NOMO-1 treated with DMSO at 0.1 percent for 48 hours (cell line): ENCODE measurements at regions not wholly inside any gene's neighbourhood (a gene's known extent, or its start where the extent isn't known, plus 50 kb on each side); places are given as distances from the start of the nearest gene placed in this dataset.

Experiments
- DNase-seq: peaks from one replicate; lab custom pipeline; 2025; ENCODE audit not compliant: unreplicated experiment; lab: John Stamatoyannopoulos, UW

DNA sequence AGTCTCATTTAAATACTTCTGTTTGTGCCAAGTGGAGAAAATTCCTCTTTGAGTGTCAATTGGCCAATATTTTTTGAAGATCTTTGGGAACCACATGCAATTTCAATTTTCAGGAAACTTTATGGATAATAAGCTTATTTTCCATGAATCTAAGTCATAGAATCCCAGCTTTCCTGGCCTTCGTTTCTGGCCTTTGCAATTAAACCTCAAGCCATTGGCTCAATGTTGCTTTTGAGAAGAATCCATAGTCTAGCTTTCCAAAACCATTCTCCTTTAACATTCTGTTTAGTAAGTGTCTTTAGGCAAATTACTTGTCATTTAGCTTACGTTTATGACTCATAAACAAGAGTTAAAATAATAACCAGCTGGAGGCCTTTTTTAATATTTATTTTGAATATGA lies 145.0 kb upstream of the FTMT start:
- no peak for DNase-seq

DNA sequence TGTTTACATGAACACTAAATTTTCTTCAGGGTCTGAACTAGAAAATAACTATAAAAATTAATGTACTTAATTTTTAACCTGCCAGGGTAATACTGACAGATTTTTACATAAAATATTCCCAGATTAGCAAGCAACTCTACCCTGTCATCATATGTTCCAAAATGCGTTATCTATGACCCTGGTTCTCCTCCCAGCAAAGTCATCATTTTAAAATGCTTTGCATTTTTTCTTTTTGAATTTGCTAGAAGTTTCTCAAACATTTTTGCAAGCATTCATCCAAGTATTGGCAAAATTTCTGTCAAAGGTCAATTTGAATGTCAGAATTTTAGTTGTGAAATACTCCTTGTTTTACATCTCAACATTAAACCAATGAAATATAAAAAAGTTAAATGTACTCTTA lies 144.5 kb upstream of the FTMT start:
- no peak for DNase-seq

DNA sequence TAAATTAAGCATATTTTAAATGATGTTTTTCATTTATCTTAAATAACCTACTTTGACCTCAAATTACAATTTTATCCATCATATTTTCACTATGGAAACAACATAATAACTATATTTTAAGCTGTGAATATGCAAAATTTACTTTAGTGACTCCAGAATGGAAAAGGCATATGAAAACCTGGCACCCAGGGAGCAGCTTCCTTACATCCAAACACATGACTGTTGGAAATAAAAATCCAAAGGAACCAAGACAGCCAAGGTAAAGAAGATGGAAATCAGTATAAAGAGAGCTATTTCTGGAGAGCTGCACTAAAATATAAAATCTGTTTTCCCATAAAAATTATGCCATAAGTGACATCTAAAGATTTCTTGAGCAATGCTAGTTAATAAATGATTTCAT lies 140.3 kb upstream of the FTMT start:
- no peak for DNase-seq

DNA sequence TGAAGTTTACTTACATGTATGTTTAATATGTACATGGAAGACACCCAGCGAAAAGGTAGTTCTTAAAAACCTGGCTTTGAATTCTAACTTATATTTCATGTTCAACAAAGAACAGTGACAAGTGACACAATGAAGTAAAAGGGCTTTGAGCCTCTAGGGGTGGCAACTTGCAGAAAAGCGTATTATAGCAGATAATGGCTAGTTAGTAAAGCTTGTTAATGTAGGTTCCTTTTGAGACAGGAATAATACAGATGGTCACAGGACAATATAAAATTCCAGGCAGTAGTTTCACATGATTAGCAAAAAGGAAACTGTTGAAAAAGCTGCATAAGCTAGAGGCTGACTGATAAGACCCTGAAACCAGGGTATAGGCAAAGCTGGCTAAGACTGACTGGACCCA lies 132.4 kb upstream of the FTMT start:
- no peak for DNase-seq

DNA sequence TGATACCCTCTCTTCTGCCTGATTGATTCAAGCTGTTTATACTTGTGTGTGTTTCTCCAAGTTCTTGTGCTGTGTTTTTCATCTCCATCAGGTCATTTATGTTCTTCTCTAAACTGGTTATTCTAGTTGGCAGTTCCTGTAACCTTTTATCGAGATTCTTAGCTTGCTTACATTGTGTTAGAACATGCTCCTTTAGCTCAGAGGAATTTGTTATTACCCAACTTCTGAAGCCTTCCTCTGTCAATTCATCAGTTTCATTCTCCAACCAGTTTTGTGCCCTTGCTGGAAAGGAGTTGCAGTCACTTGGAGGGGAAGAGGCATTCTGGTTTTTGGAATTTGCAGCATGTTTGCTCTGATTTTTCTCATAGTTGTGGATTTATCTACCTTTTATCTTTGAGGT lies 126.2 kb upstream of the FTMT start:
- DNase-seq: no peak

DNA sequence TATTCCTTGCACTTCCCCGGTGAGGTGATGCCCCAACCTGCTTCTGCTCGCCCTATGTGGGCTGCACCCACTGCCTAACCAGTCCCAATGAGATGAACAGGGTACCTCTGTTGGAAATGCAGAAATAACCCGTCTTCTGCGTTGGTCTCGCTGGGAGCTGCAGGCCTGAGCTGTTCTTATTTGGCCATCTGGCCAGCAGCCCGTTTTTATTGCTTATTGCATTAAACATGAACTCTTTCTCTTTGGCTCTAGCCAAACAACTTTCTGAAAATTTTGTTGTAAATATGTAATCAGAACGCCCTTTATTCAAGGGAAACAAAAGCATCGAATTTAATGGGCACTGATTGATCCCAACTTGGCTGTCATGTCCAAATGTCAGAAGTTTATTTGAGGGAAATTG lies 124.7 kb upstream of the FTMT start:
- no peak for DNase-seq

DNA sequence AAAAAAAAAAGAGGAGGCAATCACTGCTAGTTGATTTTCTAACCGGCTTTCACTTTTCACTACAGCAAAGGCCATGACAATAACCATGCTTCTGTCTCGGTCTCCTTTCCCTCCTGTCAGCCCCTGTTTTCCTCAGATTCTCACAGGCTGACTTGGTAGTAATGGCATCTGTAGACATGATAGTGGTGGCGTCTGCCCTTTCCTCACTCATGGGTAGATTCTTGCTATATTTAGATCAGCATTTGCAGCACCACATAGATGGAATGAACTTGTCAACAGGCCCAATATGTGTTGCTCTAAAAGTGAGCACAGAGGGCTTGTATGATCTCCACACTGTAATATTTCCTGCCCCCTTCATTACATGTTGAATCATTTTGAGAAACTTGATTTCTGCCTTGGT lies 120.3 kb upstream of the FTMT start:
- DNase-seq: no peak

- no peak for DNase-seq
These were observed 116.1 kb upstream of the FTMT start for GRCh38 chr5:121735618-121736017.

DNA sequence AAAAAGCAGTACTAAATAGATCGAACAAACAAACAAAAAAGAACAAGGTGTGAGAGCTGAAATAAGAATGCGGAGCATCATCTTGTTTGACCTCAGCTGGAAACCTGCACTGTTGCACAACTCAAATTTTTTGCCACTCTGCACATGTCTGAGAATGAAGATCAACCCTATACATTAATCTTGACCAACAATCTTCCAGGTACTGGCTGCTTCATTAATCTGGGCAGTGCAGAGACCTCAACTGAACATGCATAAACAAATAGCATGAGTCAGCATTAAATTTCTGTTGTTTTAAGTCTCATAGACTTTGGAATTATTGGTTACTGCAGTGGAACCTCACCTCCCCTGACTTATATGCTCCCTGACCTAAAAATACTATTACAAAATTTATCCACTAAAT lies 114.6 kb upstream of the FTMT start:
- no peak for DNase-seq

GRCh38 chr5:121741156-121741555 lies 110.5 kb upstream of the FTMT start:
- no peak for DNase-seq

- DNase-seq: no peak
These were observed 107.1 kb upstream of the FTMT start for GRCh38 chr5:121744577-121744976.

DNA sequence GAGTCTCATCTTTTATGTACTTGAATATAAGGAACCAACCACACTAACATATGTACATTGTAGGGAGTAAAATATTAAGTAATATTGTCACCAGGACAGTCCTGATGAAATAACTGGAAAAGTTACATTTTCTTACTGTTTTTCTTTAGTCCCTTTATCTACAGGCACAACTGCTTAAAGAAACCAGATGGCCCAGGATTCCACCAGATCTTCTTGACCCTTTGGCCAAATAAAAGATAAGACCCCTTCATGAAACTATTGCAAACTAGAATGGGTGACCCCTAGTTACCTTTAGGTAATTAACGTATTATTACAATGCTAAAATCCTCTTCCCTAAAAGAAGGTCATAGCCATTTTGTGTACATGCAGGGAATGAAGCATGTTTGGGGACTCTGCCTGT lies 106.3 kb upstream of the FTMT start:
- no peak for DNase-seq

- DNase-seq: no peak
These were observed 104.9 kb upstream of the FTMT start for GRCh38 chr5:121746763-121747162.

DNA sequence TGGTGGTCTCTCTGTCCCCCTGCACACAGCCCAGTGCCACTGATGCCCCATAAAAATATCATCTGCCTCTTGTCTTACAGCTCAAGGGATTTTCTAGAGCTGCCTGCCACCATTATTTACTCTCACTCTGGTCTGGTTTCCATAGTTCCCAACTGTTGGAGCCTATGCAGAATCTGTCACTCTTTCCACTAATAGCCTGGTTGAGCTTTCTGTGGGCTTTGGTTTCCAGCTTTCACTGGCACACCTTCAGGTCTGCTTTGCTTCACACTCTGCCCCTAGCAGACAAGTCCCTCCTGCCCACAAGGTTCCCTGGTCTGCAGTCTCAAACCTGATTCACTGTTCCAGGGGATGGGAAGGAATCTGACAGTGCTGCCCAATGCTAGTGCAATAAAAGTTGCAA lies 103.0 kb upstream of the FTMT start:
- no peak for DNase-seq

DNA sequence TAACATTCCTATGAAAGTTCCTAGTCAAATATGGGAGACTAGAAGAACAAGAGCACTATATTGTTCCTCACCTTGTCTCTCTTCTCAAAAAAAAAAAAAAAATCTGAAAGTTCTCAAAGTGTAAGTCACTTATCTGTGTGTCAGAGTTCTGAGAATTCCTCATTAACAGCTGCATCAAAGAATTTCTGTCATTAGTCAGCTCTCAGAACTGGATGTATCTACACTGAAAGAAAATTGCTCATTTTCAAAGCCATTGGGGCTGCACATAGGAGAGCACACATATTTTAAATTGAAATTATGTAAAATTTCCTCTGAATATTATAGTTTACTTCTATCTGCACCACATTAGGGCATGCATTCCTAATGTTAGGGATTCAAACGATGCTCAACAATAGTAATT lies 99.5 kb upstream of the FTMT start:
- no peak for DNase-seq

DNA sequence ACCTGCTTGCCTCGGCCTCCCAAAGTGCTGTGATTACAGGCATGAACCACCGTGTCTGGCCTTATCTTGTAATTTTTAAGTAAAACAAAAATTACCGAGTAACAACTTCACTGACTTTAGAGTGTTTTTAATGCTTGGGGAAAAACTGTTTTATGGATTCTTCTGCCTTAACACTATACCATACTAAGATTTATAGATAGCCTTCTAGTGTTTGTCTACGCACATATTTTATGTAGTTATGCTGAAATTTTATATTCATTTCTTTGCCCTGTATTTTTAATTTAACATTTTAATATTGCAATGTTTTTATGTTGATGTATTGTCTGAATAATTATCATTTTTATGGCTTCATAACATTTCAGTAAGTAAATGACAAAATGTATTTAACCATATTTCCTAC lies 96.4 kb upstream of the FTMT start:
- DNase-seq: no peak

DNA sequence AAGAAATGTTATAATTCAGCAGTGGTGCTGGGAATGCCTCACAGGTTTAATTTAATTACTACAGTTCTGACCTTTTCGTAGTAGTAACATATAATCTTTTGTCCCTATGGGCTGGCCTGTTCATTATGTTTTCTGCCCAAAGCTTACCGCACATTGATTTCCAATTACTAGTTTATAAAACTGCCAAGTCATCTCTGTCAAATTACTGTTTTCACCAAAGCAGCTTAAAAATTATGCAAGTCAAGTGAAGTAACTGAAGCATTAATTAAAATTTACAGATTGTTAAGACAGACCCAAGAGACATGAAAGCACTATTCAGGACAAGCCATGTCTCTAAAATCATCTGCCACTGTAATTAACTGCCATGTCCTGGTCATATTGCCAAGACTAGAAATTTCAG lies 93.9 kb upstream of the FTMT start:
- no peak for DNase-seq

DNA sequence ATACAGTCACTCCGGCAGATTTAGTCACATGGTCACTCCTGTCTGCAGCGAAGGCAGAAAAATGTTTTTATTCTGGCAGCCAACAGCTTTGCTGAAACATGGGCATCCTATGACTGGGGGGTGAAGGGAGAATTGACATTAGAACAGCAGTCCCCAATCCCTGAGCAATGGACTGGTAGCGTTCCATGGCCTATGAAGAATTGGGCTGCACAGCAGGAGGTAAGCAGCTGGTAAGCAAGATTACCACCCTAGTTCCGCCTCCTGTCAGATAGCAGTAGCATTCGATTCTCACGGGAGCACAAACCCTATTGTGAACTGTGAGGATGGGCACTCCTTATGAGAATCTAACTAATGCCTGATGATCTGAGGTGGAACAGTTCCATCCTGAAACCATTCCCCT lies 93.1 kb upstream of the FTMT start:
- DNase-seq: no peak

DNA sequence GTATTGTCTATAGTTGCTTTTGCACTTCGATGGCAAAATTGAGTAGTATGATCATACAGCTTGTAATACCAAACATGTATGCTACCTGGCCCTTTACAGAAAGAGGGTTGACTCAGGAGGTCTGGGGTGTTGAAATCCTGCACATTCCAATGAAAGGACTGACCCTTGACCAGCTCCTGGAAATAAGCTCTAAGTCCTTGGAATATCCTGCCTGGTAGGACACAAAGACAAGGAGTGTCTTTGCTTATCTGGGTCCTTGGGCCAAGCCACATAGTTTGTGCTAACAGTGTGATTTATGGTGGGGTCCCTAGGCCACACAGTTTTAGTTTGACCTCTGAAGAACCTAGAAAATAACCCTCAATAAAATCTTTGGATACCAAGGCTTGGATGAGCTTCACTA lies 89.3 kb upstream of the FTMT start:
- no peak for DNase-seq

DNA sequence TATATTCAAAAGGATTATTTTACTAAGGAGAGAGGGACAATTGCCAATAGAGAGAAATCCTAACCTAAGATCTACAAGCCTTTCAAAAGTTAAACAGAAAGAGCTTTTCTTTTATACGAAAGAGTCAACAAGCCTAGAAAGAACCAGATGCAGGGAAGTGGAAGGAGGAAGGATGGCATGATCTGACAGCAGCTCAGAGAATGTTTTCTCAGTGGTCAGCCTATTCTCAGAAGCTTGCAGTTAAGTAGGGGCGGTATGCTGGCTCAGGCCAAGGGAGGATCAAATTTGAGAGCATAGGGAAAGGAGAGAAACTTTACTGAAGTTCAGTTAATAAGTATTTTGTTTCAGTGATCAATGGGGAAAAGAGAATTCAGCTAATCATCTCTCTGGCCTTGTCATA lies 88.0 kb upstream of the FTMT start:
- no peak for DNase-seq

GRCh38 chr5:121780406-121780805 lies 71.3 kb upstream of the FTMT start:
- DNase-seq: no peak

DNA sequence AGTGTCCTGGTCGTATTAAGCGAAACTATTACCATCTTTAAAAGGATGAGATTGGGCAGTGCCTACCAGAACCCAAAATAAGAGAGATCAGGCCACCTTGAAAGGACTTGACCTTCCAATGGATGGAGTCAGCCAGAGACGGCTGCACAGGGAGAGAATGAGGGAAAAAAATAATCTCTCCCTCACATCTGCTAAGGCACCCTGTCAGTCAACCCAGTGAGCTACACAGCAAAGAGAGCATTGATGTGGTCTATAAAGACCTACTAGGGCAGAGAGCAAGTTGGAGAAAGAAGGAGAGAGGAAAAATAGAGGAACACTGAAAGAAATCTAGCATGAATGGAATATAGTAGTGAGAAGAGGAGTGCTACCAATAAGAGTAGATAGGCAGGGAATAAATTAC lies 68.0 kb upstream of the FTMT start:
- DNase-seq: no peak

DNA sequence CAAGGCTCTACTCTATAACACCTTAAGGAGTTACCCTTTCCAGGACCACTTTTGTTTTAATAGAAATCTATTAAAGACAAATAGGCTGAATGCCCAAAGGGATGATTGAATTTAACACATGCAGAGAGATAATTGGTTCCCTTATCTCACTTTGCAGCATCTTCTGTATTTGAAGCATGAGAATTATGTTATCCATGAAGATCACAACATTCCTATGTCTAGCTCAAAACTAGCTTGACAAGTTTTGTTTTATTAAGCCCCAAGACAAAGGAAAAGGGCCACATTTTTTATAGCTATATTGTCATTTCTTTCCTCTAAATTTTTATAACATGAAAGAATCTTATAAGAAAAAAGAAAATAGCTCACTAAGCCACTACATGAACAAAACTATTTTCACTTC lies 57.9 kb upstream of the FTMT start:
- DNase-seq: no peak

- no peak for DNase-seq
These were observed 56.2 kb upstream of the FTMT start for GRCh38 chr5:121795511-121795910.
